Gastrocnemius medialis (tissue), 4 donors: ENCODE measurements at regions not wholly inside any gene's neighbourhood (a gene's known extent, or its start where the extent isn't known, plus 50 kb on each side); places are given as distances from the start of the nearest gene placed in this dataset.

Experiments used
- ATAC-seq, 2 donors: fragments of 150-250 bp; one replicate each; pipeline ENCODE4 v1.9.1; 2016
- DNase-seq, 2 donors: peaks; one replicate each; pipeline ENCODE4 v3.0.0-alpha.2; 2019
- H3K27ac ChIP-seq, 4 donors: fragments of 200-600 bp; sonication (generic); 1 replicate in 1 of 4; 2 replicates in 3 of 4; pipeline ENCODE4 v1.5.1; 2016 to 2018; ENCODE audit warnings: mild to moderate bottlenecking in 2 of 4, moderate library complexity in 1 of 4
- H3K27me3 ChIP-seq, 3 donors: fragments of 200-600 bp; sonication (generic) in 2 of 3; 1 replicate in 1 of 3; 2 replicates in 2 of 3; pipeline versions ENCODE4 v1.5.1 to v1.6.0; 2016 to 2019; ENCODE audit warnings: mild to moderate bottlenecking in 1 of 3, moderate library complexity in 1 of 3
- H3K36me3 ChIP-seq, 2 donors: fragments of 200-600 bp; sonication (generic) in 1 of 2; one replicate each; pipeline ENCODE4 v1.5.1; 2017 to 2018
- H3K4me1 ChIP-seq, 2 donors: fragments of 200-600 bp; sonication (generic) in 1 of 2; one replicate each; pipeline ENCODE4 v1.5.1; 2016 to 2017; ENCODE audit warnings: mild to moderate bottlenecking in 2 of 2
- H3K4me3 ChIP-seq, 4 donors: fragments of 200-600 bp; sonication (generic) in 3 of 4; 1 replicate in 1 of 4; 2 replicates in 3 of 4; pipeline ENCODE4 v1.5.1; 2016 to 2019; ENCODE audit warnings: mild to moderate bottlenecking in 2 of 4
- H3K9me3 ChIP-seq, 3 donors: fragments of 200-600 bp; sonication (generic) in 2 of 3; 1 replicate in 1 of 3; 2 replicates in 2 of 3; pipeline ENCODE4 v1.5.1; 2016 to 2019
- POLR2A ChIP-seq, 2 donors: fragments of 450-650 bp; IDR thresholded peaks; one replicate each; pipeline ENCODE4 v1.6.1; 2017; ENCODE audit warnings: antibody characterized with exemption in 2 of 2, mild to moderate bottlenecking in 2 of 2, moderate library complexity in 2 of 2
- in situ Hi-C, 4 donors: fragments of 200-750 bp; cut with MboI; loops; one replicate each; pipeline versions ENCODE4 v1.15.0 to v1.8.0; 2017; ENCODE audit warnings: low sequenced_read_pairs in 4 of 4
- intact Hi-C: fragments of 100-400 bp; cut with DNase I; formaldehyde crosslinking; loops from one replicate; pipeline ENCODE4 v1.15.1; 2023; ENCODE audit warnings: low total_unique reads
- TF ChIP-seq, protein P1 (sequence below), 5 experiments: fragments of 450-650 bp in 3 of 5; fragments of 200-600 bp in 2 of 5; sonication (generic) in 2 of 5; IDR thresholded peaks in 4 of 5; conservative IDR thresholded peaks in 1 of 5; 1 replicate in 4 of 5; 2 replicates in 1 of 5; pipeline ENCODE4 v1.5.1; 2016 to 2019; ENCODE audit warnings: antibody characterized with exemption in 5 of 5, mild to moderate bottlenecking in 3 of 5, moderate library complexity in 3 of 5

DNA sequence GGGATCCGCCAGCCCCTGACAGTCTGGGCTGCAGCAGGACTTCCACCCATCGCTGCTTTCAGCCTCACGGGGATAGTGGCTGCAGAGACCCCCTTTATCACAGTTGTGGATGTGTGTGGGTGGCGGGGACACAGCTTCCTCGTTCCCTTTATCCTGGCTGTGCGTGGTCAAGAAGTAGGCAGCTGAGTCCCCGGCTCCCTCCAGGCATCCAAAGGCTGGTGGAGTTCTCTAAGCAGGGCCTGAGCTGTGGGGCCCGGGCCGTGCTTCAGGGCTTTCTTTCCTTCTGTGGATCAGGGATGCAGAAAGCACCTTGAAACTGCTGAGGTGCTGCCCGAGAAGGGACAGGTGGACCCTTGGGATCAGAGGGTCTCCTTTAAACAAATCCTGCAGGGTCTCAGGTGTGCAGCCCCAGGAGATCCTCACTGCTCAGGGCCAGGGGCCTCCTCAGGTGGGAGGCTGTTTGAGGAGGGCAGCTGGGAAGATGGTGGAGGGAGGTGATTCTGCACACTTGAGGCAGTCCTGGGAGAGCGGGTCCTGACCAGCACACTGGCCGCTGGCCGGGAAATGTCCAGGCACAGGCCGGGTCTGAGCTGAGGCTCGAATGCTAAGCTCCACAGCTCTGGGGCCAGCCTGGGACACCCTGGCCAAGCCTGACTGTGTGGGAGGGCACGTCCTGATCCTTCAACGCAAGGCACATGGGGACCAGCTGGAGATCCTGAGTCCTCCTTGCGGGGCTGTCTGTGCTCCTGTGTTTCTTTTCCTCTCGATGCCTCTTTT lies 1024.3 kb downstream of the BRD1 start:
- DNase-seq (no peak), ATAC-seq (no peak)
- Histone ChIP-seq H3K36me3 (no peaks in the 10 kb centered on the region), H3K27ac (no peak overlapping the region), H3K4me1 (no peaks in the 10 kb centered on the region), H3K27me3 (no peaks in the 10 kb centered on the region), H3K9me3 (no peaks in the 10 kb centered on the region), H3K4me3 (no peak overlapping the region)
- TF ChIP-seq, protein P1, sequence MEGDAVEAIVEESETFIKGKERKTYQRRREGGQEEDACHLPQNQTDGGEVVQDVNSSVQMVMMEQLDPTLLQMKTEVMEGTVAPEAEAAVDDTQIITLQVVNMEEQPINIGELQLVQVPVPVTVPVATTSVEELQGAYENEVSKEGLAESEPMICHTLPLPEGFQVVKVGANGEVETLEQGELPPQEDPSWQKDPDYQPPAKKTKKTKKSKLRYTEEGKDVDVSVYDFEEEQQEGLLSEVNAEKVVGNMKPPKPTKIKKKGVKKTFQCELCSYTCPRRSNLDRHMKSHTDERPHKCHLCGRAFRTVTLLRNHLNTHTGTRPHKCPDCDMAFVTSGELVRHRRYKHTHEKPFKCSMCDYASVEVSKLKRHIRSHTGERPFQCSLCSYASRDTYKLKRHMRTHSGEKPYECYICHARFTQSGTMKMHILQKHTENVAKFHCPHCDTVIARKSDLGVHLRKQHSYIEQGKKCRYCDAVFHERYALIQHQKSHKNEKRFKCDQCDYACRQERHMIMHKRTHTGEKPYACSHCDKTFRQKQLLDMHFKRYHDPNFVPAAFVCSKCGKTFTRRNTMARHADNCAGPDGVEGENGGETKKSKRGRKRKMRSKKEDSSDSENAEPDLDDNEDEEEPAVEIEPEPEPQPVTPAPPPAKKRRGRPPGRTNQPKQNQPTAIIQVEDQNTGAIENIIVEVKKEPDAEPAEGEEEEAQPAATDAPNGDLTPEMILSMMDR (IDR thresholded peaks at IDR 0.05 in 4 of 5, conservative IDR thresholded peaks at IDR 0.05 in 1 of 5), result no peak
- no peak for TF ChIP-seq POLR2A (IDR thresholded peaks at IDR 0.05)
- in situ Hi-C loops (no loop called here), intact Hi-C loops (no loop called here)

GRCh38 chr22:48802576-48802975 lies 1025.1 kb downstream of the BRD1 start:
- Histone ChIP-seq H3K27me3 (no peaks in the 10 kb centered on the region), H3K4me1 (no peaks in the 10 kb centered on the region), H3K9me3 (no peaks in the 10 kb centered on the region), H3K36me3 (no peaks in the 10 kb centered on the region), H3K27ac (no peak overlapping the region), H3K4me3 (no peak overlapping the region)
- ATAC-seq, result no peak
- TF ChIP-seq, protein P1 (IDR thresholded peaks at IDR 0.05 in 4 of 5, conservative IDR thresholded peaks at IDR 0.05 in 1 of 5), result no peak
- TF ChIP-seq POLR2A (IDR thresholded peaks at IDR 0.05), result no peak
- DNase-seq, result no peak
- intact Hi-C loops, result no loop called here
- in situ Hi-C loops, result no loop called here

DNA sequence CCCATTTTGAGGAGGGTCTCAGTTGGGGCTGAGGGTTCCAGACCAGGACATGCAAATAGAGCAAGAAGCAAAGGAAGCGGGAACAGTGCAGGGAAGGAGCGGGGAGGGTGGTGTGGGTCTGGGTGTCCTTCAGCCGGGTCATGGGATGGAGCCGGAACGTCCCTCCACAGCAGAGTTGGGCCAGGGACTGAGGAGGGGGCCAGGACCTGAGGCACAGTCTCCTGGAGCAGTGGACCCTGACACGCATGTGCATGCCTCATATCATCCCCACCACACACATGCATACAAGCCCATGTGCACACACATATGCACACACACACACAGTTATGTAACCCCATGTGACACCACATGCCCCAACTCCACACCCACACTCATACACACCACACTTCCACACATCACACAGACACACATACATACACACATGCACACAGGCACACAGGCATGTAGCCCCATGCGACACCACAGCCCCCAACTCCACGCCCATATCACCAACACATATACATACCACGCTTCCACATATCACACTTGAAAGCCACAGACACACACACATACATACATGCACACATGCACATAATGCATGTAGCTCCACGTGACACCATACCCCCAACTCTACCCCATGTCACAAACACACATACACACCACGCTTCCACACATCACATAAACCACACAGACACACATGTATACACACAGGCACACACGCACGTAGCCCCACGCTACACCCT lies 1026.6 kb downstream of the BRD1 start:
- no peak overlapping the region for H3K4me3 ChIP-seq
- no peaks in the 10 kb centered on the region for H3K36me3 ChIP-seq
- no peaks in the 10 kb centered on the region for H3K4me1 ChIP-seq
- TF ChIP-seq, protein P1 (IDR thresholded peaks at IDR 0.05 in 4 of 5, conservative IDR thresholded peaks at IDR 0.05 in 1 of 5), result no peak
- TF ChIP-seq POLR2A (IDR thresholded peaks at IDR 0.05), result no peak
- H3K27ac ChIP-seq, result no peak overlapping the region
- DNase-seq, result no peak
- H3K9me3 ChIP-seq, result no peaks in the 10 kb centered on the region
- in situ Hi-C loops (no loop called here), intact Hi-C loops (no loop called here)
- ATAC-seq, result no peak
- no peaks in the 10 kb centered on the region for H3K27me3 ChIP-seq

DNA sequence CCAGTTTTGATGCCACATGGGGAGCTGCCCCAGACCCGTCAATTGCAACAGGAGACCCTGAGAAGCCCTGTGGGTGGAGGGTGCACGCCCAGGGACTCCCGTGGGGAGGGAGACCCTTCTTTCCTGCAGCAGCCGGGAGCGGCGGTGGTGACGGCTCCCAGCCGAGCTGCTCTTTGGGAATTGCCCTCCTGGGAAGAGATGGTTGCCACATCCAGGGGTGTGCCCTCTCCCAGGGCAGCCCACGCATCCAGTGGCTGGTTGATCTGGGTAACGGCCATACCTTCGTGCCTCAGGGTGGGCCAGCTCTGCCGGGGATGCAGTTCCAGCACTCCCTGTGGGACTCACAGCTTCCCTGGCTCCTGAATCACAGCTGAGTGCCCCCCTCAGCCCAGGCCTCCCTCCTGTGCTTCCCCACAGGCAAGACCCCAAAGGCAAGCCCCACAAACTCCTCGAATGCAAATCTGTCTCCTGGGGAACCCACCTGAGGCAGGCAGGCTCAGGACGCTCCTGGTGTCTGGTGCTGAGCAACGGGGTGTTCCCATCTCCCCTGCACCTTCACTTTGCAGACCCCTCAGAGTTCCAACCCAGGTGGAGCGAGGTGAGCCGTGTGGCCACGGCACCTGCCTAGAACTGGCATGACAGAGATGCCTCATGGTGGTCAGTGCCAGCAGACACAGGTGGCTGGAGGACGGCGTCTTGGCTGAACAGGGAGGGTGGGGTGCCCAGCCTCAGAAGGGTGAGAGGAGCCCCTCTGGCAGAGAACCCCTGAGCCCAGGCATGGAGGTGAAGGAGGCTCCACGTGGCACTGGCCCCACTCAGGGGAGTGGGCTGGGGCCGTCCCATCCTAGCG lies 1027.4 kb downstream of the BRD1 start:
- Histone ChIP-seq H3K4me1 (no peaks in the 10 kb centered on the region), H3K27ac (no peak overlapping the region), H3K4me3 (no peak overlapping the region), H3K9me3 (no peaks in the 10 kb centered on the region), H3K27me3 (no peaks in the 10 kb centered on the region), H3K36me3 (no peaks in the 10 kb centered on the region)
- no peak for DNase-seq
- in situ Hi-C loops, result no loop called here
- TF ChIP-seq, protein P1 (IDR thresholded peaks at IDR 0.05 in 4 of 5, conservative IDR thresholded peaks at IDR 0.05 in 1 of 5), result no peak
- TF ChIP-seq POLR2A (IDR thresholded peaks at IDR 0.05), result no peak
- intact Hi-C loops, result no loop called here
- ATAC-seq, result no peak
